Breast epithelium (tissue), 4 donors: ENCODE measurements at regions not wholly inside any gene's neighbourhood (a gene's known extent, or its start where the extent isn't known, plus 50 kb on each side); places are given as distances from the start of the nearest gene placed in this dataset.

Source experiments
- DNase-seq, 2 donors: peaks; one replicate each; pipeline ENCODE4 v3.0.0-alpha.2; 2019; ENCODE audit warnings: low spot score in 2 of 2
- H3K27ac ChIP-seq, 2 donors: fragments of 200-600 bp; sonication (generic) in 1 of 2; one replicate each; pipeline ENCODE4 v1.5.1; 2016 to 2019; ENCODE audit warnings: mild to moderate bottlenecking in 1 of 2
- H3K27me3 ChIP-seq, 2 donors: fragments of 200-600 bp; sonication (generic) in 1 of 2; one replicate each; pipeline versions ENCODE4 v1.5.1 to v1.6.0; 2017 to 2019; ENCODE audit warnings: control low read depth in 1 of 2, mild to moderate bottlenecking in 1 of 2
- H3K36me3 ChIP-seq: fragments of 200-600 bp; one replicate; pipeline ENCODE4 v1.5.1; 2019
- H3K4me1 ChIP-seq, 2 donors: fragments of 200-600 bp; sonication (generic); one replicate each; pipeline ENCODE4 v1.5.1; 2016 to 2019; ENCODE audit warnings: control low read depth in 1 of 2
- H3K4me3 ChIP-seq, 3 donors: fragments of 200-600 bp; sonication (generic); 1 replicate in 2 of 3; 2 replicates in 1 of 3; pipeline ENCODE4 v1.5.1; 2016 to 2019; ENCODE audit warnings: mild to moderate bottlenecking in 3 of 3, moderate library complexity in 2 of 3
- H3K9me3 ChIP-seq, 2 donors: fragments of 200-600 bp; sonication (generic) in 1 of 2; one replicate each; pipeline ENCODE4 v1.5.1; 2016 to 2019; ENCODE audit warnings: control low read depth in 1 of 2
- CTCF ChIP-seq, 3 donors: fragments of 450-650 bp; IDR thresholded peaks; one replicate each; pipeline ENCODE4 v1.5.1; 2016 to 2017; ENCODE audit warnings: antibody characterized with exemption in 3 of 3, mild to moderate bottlenecking in 3 of 3, moderate library complexity in 3 of 3
- POLR2A ChIP-seq: fragments of 450-650 bp; IDR thresholded peaks from one replicate; pipeline ENCODE4 v1.6.1; 2016; ENCODE audit warnings: antibody characterized with exemption, mild to moderate bottlenecking, moderate library complexity
- POLR2AphosphoS5 ChIP-seq, 3 donors: sonication (generic); formaldehyde crosslinking; IDR thresholded peaks; one replicate each; pipeline ENCODE4 v1.6.1; 2017; ENCODE audit warnings: antibody characterized with exemption in 3 of 3
- intact Hi-C: fragments of 100-400 bp; cut with DNase I; formaldehyde crosslinking; loops from one replicate; pipeline ENCODE4 v1.15.1; 2023; ENCODE audit warnings: low total_unique reads

- no peak for TF ChIP-seq POLR2A
- TF ChIP-seq CTCF (IDR thresholded peaks at IDR 0.05), result no peak
- TF ChIP-seq POLR2AphosphoS5 (IDR thresholded peaks at IDR 0.05), result no peak
- H3K4me3 ChIP-seq, result no peak overlapping the region
- H3K27me3 ChIP-seq, result no peaks in the 10 kb centered on the region
- no peaks in the 10 kb centered on the region for H3K9me3 ChIP-seq
- H3K4me1 ChIP-seq, result no peaks in the 10 kb centered on the region
- intact Hi-C loops, result loop anchor here (2.0 kb wide), 1 partner anchor 44 kb away; no protein-coding TSS in a partner anchor
- H3K36me3 ChIP-seq, result no peaks in the 10 kb centered on the region
- H3K27ac ChIP-seq, result no peak overlapping the region
- DNase-seq, result no peak
These were observed 487.2 kb downstream of the ARHGEF28 start for GRCh38 chr5:74113196-74113540.

DNA sequence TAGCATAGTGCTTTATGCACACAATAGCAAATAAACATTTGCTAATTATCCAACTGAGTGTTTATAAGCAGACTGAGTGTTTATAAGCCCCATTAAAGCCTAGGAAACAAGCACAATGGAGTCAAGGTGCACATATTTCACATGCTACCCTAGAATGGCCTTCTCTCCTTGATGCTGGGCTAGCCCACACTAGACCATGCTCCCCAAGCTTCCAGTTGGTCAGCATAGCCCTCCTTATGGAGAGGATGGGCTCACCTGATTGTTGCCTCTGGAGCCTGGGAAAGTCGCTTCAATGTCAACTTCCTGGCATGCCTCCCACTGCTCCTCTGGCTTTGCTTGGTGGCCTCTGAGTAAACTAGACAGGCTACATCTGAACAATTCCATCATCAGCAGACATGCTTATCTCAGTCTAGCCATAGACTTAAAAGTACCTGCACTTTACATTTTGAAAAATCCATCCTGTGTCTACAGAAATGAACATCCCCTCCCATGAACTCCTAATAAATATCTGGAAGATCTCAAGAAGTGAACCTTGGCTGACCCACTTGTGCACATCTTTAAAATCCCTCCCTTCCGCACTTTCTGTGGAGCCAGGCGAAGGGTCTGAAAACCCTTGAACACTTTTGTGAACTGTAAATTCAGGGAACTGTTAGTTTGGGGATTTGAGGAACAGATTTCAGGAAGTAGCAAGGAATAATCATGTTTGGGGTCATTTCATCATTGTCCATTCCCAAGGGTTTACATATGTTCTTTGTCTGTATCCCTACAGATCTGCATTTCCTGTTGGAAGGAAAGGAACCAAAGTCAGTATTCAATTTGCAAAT, 486.6 kb downstream of the ARHGEF28 start:
- Histone ChIP-seq H3K27ac (no peak overlapping the region), H3K9me3 (no peaks in the 10 kb centered on the region), H3K36me3 (no peaks in the 10 kb centered on the region), H3K4me1 (no peaks in the 10 kb centered on the region), H3K4me3 (no peak overlapping the region), H3K27me3 (no peaks in the 10 kb centered on the region)
- intact Hi-C loops, result loop anchor here (2.0 kb wide), 1 partner anchor 44 kb away; no protein-coding TSS in a partner anchor
- TF ChIP-seq POLR2AphosphoS5 (IDR thresholded peaks at IDR 0.05), result no peak
- no peak for TF ChIP-seq POLR2A
- no peak for TF ChIP-seq CTCF (IDR thresholded peaks at IDR 0.05)
- no peak for DNase-seq

DNA sequence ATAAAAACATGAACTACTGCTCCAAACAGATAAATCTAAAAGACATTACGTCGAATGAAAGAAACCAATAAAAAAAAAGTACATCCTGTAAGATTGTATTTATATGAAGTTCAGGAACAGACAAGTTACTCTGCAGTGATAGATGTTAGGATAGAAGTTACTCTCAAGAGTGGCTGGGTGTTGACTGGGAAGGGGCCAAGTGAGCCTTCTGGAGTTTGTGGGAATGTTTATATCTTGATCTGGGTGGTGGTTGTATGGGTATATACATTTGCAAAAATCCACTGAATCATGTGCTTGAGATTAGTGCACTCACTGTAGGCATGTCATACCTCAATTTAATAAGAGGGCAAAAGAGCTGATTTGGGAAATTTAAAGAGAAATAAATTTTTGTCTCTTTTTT, 485.8 kb downstream of the ARHGEF28 start:
- intact Hi-C loops, result loop anchor here (2.0 kb wide), 1 partner anchor 45 kb away; no protein-coding TSS in a partner anchor
- H3K4me3 ChIP-seq, result no peak overlapping the region
- no peaks in the 10 kb centered on the region for H3K4me1 ChIP-seq
- no peaks in the 10 kb centered on the region for H3K27me3 ChIP-seq
- DNase-seq, result no peak
- no peaks in the 10 kb centered on the region for H3K36me3 ChIP-seq
- no peaks in the 10 kb centered on the region for H3K9me3 ChIP-seq
- no peak overlapping the region for H3K27ac ChIP-seq
- no peak for TF ChIP-seq POLR2AphosphoS5 (IDR thresholded peaks at IDR 0.05)

DNA sequence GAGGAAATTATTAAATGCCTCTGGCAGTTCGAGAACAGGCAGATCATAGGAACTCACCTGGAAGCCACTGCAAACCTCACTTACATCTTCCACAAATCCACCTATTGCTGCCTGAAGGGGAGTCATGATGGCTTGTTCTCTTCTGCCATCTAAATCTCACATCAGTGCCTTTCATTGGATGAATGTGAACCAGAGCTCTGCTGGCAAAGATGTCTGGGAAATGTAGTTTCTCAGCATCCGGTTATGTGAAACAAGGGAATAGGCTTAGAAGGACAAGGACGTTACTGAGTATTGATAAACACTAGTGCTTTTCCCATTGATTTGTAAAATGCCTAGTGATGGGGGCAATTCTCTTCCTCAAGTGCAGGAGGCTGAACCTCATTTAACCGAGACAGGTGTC, 483.3 kb downstream of the ARHGEF28 start:
- TF ChIP-seq POLR2A (no peak), CTCF (IDR thresholded peaks at IDR 0.05) (no peak), POLR2AphosphoS5 (IDR thresholded peaks at IDR 0.05) (no peak)
- no peak for DNase-seq
- Histone ChIP-seq H3K27ac (no peak overlapping the region), H3K4me1 (no peaks in the 10 kb centered on the region), H3K9me3 (no peaks in the 10 kb centered on the region), H3K27me3 (no peaks in the 10 kb centered on the region), H3K4me3 (no peak overlapping the region), H3K36me3 (no peaks in the 10 kb centered on the region)
- intact Hi-C loops, result no loop called here

DNA sequence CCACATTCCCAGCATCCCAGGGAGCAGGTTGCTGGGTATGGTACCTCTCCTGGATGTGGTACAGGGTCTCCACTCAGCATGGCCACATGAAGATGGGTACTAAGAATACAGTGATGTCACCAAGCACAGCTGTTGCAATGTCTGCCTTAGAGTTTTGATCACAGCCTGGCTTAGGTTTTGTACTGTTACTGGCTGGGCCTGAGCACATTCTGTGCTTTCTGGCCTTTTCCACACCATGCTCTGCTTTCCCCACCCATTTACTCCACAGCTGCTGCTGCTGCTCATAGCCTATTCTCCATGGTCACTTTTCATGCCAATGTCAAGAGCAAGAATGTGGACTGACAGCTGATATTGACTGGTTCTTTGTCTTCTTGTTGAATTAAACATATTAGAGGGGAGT, 481.9 kb downstream of the ARHGEF28 start:
- no peak overlapping the region for H3K27ac ChIP-seq
- H3K27me3 ChIP-seq, result no peaks in the 10 kb centered on the region
- TF ChIP-seq POLR2AphosphoS5 (IDR thresholded peaks at IDR 0.05) (no peak), CTCF (IDR thresholded peaks at IDR 0.05) (no peak), POLR2A (no peak)
- no peak overlapping the region for H3K4me3 ChIP-seq
- DNase-seq, result no peak
- no peaks in the 10 kb centered on the region for H3K4me1 ChIP-seq
- no peaks in the 10 kb centered on the region for H3K9me3 ChIP-seq
- intact Hi-C loops, result no loop called here
- H3K36me3 ChIP-seq, result no peaks in the 10 kb centered on the region
